HepG2 (cell line): ENCODE measurements at regions not wholly inside any gene's neighbourhood (a gene's known extent, or its start where the extent isn't known, plus 50 kb on each side); places are given as distances from the start of the nearest gene placed in this dataset.

Source experiments
- FOXA3 ChIP-seq: IDR thresholded peaks from 2 replicates; pipeline ENCODE4 v1.6.1; 2016; ENCODE audit warnings: missing genetic modification reagents, missing compliant biosample characterization
- JUNB ChIP-seq: sonication (generic); formaldehyde crosslinking; IDR thresholded peaks from 2 replicates; pipeline ENCODE4 v1.8.0; 2022; ENCODE audit warnings: missing genetic modification reagents, mild to moderate bottlenecking, borderline replicate concordance
- SMAD9 ChIP-seq: sonication (generic); formaldehyde crosslinking; IDR thresholded peaks from 2 replicates; pipeline ENCODE4 v1.5.1; 2020; ENCODE audit warnings: mild to moderate bottlenecking, missing genetic modification reagents
- SOX5 ChIP-seq: IDR thresholded peaks from 2 replicates; pipeline ENCODE4 v1.6.1; 2016; ENCODE audit warnings: borderline replicate concordance
- ZNF350 ChIP-seq: sonication (generic); formaldehyde crosslinking; IDR thresholded peaks from 2 replicates; pipeline ENCODE4 v1.4.0; 2020; ENCODE audit warnings: mild to moderate bottlenecking, low read depth, missing genetic modification reagents, borderline replicate concordance
- ZNF460 ChIP-seq: sonication (generic); formaldehyde crosslinking; IDR thresholded peaks from 2 replicates; pipeline ENCODE4 v1.5.1; 2020; ENCODE audit warnings: missing genetic modification reagents, mild to moderate bottlenecking, borderline replicate concordance
- ZNF772 ChIP-seq: sonication (generic); formaldehyde crosslinking; IDR thresholded peaks from 2 replicates; pipeline ENCODE4 v1.5.0; 2020; ENCODE audit warnings: mild to moderate bottlenecking, missing genetic modification reagents
- TF ChIP-seq, protein P1 (sequence below): sonication (generic); formaldehyde crosslinking; IDR thresholded peaks from one replicate; pipeline ENCODE4 v1.5.1; 2020; ENCODE audit warnings: mild to moderate bottlenecking, missing genetic modification reagents; ENCODE audit errors: not compliant biosample characterization
- TF ChIP-seq, protein P2 (sequence below): sonication (generic); formaldehyde crosslinking; IDR thresholded peaks from 2 replicates; pipeline ENCODE4 v1.5.0; 2020; ENCODE audit warnings: missing genetic modification reagents
- TF ChIP-seq, protein P3 (sequence below): sonication (generic); formaldehyde crosslinking; conservative IDR thresholded peaks from 2 replicates; pipeline ENCODE4 v1.8.1; 2023; ENCODE audit warnings: missing genetic modification reagents
- TF ChIP-seq, protein P4 (sequence below): sonication (generic); formaldehyde crosslinking; IDR thresholded peaks from 2 replicates; pipeline ENCODE4 v1.9.0; 2021; ENCODE audit warnings: missing genetic modification reagents, mild to moderate bottlenecking, borderline replicate concordance

DNA sequence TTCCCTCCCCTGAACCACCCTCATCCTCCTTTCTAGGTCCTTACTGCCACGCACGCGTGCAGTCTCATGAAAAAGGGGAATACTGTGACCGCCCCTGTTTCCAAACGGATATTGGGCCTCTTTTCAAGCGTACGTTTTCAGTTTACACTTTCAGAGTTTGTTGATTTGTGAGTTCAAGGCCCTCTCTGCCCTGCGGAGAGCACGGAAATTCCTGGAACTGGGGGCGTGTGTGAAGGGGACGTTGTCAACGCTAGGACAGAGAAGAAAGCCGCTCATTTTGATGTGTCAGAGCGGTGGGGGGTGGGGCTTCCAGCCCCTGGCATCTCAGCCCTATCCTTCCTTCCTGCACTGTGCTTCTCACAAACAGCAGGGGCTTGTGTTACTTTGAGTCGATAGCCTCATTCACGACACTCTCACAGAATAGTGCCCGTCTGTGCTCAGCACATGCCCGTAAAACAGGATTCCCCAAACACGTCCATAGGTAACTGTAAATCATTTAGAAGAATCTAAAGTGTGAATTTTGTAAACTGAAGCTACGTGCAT is 137.6 kb upstream of the PEG3 start (continued):
- TF ChIP-seq, protein P1, sequence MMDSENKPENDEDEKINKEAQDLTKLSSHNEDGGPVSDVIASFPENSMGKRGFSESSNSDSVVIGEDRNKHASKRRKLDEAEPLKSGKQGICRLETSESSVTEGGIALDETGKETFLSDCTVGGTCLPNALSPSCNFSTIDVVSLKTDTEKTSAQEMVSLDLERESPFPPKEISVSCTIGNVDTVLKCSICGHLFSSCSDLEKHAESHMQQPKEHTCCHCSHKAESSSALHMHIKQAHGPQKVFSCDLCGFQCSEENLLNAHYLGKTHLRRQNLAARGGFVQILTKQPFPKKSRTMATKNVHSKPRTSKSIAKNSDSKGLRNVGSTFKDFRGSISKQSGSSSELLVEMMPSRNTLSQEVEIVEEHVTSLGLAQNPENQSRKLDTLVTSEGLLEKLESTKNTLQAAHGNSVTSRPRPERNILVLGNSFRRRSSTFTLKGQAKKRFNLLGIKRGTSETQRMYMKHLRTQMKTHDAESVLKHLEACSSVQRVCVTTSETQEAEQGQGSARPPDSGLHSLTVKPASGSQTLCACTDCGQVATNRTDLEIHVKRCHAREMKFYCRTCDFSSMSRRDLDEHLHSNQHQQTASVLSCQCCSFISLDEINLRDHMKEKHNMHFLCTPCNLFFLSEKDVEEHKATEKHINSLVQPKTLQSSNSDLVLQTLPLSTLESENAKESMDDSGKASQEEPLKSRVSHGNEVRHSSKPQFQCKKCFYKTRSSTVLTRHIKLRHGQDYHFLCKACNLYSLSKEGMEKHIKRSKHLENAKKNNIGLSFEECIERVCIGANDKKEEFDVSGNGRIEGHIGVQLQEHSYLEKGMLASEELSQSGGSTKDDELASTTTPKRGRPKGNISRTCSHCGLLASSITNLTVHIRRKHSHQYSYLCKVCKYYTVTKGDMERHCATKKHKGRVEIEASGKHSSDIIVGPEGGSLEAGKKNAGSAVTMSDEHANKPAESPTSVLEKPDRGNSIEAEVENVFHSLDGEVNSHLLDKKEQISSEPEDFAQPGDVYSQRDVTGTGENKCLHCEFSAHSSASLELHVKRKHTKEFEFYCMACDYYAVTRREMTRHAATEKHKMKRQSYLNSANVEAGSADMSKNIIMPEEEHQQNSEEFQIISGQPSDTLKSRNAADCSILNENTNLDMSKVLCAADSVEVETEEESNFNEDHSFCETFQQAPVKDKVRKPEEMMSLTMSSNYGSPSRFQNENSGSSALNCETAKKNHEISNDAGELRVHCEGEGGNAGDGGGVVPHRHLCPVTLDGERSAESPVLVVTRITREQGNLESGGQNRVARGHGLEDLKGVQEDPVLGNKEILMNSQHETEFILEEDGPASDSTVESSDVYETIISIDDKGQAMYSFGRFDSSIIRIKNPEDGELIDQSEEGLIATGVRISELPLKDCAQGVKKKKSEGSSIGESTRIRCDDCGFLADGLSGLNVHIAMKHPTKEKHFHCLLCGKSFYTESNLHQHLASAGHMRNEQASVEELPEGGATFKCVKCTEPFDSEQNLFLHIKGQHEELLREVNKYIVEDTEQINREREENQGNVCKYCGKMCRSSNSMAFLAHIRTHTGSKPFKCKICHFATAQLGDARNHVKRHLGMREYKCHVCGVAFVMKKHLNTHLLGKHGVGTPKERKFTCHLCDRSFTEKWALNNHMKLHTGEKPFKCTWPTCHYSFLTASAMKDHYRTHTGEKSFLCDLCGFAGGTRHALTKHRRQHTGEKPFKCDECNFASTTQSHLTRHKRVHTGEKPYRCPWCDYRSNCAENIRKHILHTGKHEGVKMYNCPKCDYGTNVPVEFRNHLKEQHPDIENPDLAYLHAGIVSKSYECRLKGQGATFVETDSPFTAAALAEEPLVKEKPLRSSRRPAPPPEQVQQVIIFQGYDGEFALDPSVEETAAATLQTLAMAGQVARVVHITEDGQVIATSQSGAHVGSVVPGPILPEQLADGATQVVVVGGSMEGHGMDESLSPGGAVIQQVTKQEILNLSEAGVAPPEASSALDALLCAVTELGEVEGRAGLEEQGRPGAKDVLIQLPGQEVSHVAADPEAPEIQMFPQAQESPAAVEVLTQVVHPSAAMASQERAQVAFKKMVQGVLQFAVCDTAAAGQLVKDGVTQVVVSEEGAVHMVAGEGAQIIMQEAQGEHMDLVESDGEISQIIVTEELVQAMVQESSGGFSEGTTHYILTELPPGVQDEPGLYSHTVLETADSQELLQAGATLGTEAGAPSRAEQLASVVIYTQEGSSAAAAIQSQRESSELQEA (CRISPR knock-in tag): no peak
- TF ChIP-seq FOXA3 (CRISPR knock-in tag): peak; percentile 95
- TF ChIP-seq, protein P2, sequence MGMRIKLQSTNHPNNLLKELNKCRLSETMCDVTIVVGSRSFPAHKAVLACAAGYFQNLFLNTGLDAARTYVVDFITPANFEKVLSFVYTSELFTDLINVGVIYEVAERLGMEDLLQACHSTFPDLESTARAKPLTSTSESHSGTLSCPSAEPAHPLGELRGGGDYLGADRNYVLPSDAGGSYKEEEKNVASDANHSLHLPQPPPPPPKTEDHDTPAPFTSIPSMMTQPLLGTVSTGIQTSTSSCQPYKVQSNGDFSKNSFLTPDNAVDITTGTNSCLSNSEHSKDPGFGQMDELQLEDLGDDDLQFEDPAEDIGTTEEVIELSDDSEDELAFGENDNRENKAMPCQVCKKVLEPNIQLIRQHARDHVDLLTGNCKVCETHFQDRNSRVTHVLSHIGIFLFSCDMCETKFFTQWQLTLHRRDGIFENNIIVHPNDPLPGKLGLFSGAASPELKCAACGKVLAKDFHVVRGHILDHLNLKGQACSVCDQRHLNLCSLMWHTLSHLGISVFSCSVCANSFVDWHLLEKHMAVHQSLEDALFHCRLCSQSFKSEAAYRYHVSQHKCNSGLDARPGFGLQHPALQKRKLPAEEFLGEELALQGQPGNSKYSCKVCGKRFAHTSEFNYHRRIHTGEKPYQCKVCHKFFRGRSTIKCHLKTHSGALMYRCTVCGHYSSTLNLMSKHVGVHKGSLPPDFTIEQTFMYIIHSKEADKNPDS: peak; percentile 67; the same call in 1 of the 2 replicates
- TF ChIP-seq SOX5 (CRISPR knock-in tag): peak; percentile 87; the same call in 1 of the 2 replicates
- peak; percentile 75; the same call in 1 of the 2 replicates for TF ChIP-seq ZNF772
- TF ChIP-seq ZNF460 (CRISPR knock-in tag): peak; percentile 61; the same call in 1 of the 2 replicates
- peak; percentile 86 for TF ChIP-seq ZNF350 (CRISPR knock-in tag)
- TF ChIP-seq, protein P3, sequence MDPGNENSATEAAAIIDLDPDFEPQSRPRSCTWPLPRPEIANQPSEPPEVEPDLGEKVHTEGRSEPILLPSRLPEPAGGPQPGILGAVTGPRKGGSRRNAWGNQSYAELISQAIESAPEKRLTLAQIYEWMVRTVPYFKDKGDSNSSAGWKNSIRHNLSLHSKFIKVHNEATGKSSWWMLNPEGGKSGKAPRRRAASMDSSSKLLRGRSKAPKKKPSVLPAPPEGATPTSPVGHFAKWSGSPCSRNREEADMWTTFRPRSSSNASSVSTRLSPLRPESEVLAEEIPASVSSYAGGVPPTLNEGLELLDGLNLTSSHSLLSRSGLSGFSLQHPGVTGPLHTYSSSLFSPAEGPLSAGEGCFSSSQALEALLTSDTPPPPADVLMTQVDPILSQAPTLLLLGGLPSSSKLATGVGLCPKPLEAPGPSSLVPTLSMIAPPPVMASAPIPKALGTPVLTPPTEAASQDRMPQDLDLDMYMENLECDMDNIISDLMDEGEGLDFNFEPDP (CRISPR knock-in tag): no peak
- no peak for TF ChIP-seq SMAD9
- TF ChIP-seq, protein P4, sequence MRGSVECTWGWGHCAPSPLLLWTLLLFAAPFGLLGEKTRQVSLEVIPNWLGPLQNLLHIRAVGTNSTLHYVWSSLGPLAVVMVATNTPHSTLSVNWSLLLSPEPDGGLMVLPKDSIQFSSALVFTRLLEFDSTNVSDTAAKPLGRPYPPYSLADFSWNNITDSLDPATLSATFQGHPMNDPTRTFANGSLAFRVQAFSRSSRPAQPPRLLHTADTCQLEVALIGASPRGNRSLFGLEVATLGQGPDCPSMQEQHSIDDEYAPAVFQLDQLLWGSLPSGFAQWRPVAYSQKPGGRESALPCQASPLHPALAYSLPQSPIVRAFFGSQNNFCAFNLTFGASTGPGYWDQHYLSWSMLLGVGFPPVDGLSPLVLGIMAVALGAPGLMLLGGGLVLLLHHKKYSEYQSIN (CRISPR knock-in tag): no peak
- peak; percentile 90 for TF ChIP-seq JUNB (CRISPR knock-in tag)
